IMR-90 (cell line): ENCODE measurements at regions not wholly inside any gene's neighbourhood (a gene's known extent, or its start where the extent isn't known, plus 50 kb on each side); places are given as distances from the start of the nearest gene placed in this dataset.
A peak's percentile ranks its signal among the peaks of the same experiment; 100 is the strongest.

ENCODE experiments used
- ATAC-seq: fragments of 200-7000 bp; cut with Tn5 transposase; 2 replicates; pipeline ENCODE4 v1.9.1; 2020; ENCODE audit warnings: low read depth, mild to moderate bottlenecking, moderate library complexity
- BruUV-seq: library from RNA; stranded (reverse); fragments of 400-500 nt; replicated peaks from 2 replicates; lab custom pipeline; 2021; lab: Mats Ljungman, UMichigan
- CTCF ChIA-PET: fragments of 300-600 bp; formaldehyde crosslinking; extraction: SDS; loops from one replicate; lab custom pipeline; 2021; ENCODE audit warnings: antibody characterized with exemption; lab: Yijun Ruan, JAX
- POLR2A ChIA-PET: fragments of 300-600 bp; sonication (Branson Sonifier 250); formaldehyde crosslinking; loops from one replicate; lab custom pipeline; 2022; ENCODE audit warnings: antibody characterized with exemption; ENCODE audit not compliant: unreplicated experiment; lab: Charles Lee
- DNase-seq: peaks from one replicate; pipeline ENCODE4 v3.0.0; 2013
- H2AFZ ChIP-seq: replicated peaks from 2 replicates; pipeline ENCODE3; 2013; ENCODE audit warnings: low read length, mild to moderate bottlenecking; ENCODE audit not compliant: poor library complexity
- H2AK5ac ChIP-seq: 2 replicates; pipeline ENCODE4 v1.6.1; 2013; ENCODE audit warnings: low read depth, low read length, inconsistent platforms
- H2AK9ac ChIP-seq: replicated peaks from 2 replicates; pipeline ENCODE3; 2013; ENCODE audit warnings: mild to moderate bottlenecking, low read depth, low read length, moderate library complexity; ENCODE audit not compliant: poor library complexity
- H2BK120ac ChIP-seq: 2 replicates; pipeline ENCODE4 v1.6.1; 2013; ENCODE audit warnings: low read depth, low read length, inconsistent platforms
- H2BK15ac ChIP-seq: 3 replicates; pipeline ENCODE4 v1.6.1; 2013; ENCODE audit warnings: low read depth, low read length, inconsistent platforms
- H2BK20ac ChIP-seq: 2 replicates; pipeline ENCODE4 v1.6.1; 2013; ENCODE audit warnings: low read depth, mild to moderate bottlenecking, inconsistent platforms, low read length, moderate library complexity
- H2BK5ac ChIP-seq: 2 replicates; pipeline ENCODE4 v1.6.1; 2013; ENCODE audit warnings: mild to moderate bottlenecking, low read depth, low read length, inconsistent platforms; ENCODE audit not compliant: poor library complexity, severe bottlenecking
- H3K14ac ChIP-seq: replicated peaks from 2 replicates; pipeline ENCODE4 v1.6.1; 2013; ENCODE audit warnings: low read depth, low read length, inconsistent platforms
- H3K18ac ChIP-seq: 2 replicates; pipeline ENCODE4 v1.6.1; 2013; ENCODE audit warnings: low read depth, low read length, control low read depth
- H3K23ac ChIP-seq: 2 replicates; pipeline ENCODE4 v1.6.1; 2013; ENCODE audit warnings: low read depth, low read length, inconsistent platforms
- H3K27ac ChIP-seq: 2 replicates; pipeline ENCODE4 v1.5.1; 2013; ENCODE audit warnings: mild to moderate bottlenecking, control low read depth, low read length; ENCODE audit not compliant: insufficient read depth
- H3K27me3 ChIP-seq: 2 replicates; pipeline ENCODE4 v1.6.1; 2013; ENCODE audit warnings: low read length; ENCODE audit not compliant: control insufficient read depth, insufficient read depth
- H3K36me3 ChIP-seq: 2 replicates; pipeline ENCODE4 v1.6.1; 2013; ENCODE audit warnings: low read length, mixed read lengths; ENCODE audit not compliant: control insufficient read depth, insufficient read depth
- H3K4ac ChIP-seq: 2 replicates; pipeline ENCODE4 v1.6.1; 2013; ENCODE audit warnings: low read depth, low read length, inconsistent platforms
- H3K4me1 ChIP-seq: 2 replicates; pipeline ENCODE4 v1.6.1; 2013; ENCODE audit warnings: low read length, mixed read lengths; ENCODE audit not compliant: control insufficient read depth, insufficient read depth
- H3K4me2 ChIP-seq: 2 replicates; pipeline ENCODE4 v1.6.1; 2013; ENCODE audit warnings: low read depth, mild to moderate bottlenecking, control low read depth, low read length, moderate library complexity
- H3K4me3 ChIP-seq: 2 replicates; pipeline ENCODE4 v1.5.1; 2013; ENCODE audit warnings: low read depth, mild to moderate bottlenecking, control low read depth, low read length, moderate library complexity; ENCODE audit not compliant: insufficient read depth
- H3K56ac ChIP-seq: 2 replicates; pipeline ENCODE4 v1.6.1; 2013; ENCODE audit warnings: low read length, inconsistent platforms; ENCODE audit not compliant: insufficient read depth; ENCODE audit errors: extremely low read depth
- H3K79me1 ChIP-seq, 2 experiments: 2 replicates each; pipeline ENCODE4 v1.6.1; 2013; ENCODE audit warnings: low read length in 2 of 2, inconsistent platforms in 1 of 2, low read depth in 1 of 2
- H3K9ac ChIP-seq: 2 replicates; pipeline ENCODE4 v1.6.1; 2013; ENCODE audit warnings: low read depth, low read length, control low read depth
- H3K9me1 ChIP-seq: 2 replicates; pipeline ENCODE4 v1.6.1; 2013; ENCODE audit warnings: low read length, inconsistent platforms; ENCODE audit not compliant: insufficient read depth
- H3K9me3 ChIP-seq: 2 replicates; pipeline ENCODE4 v1.6.1; 2013; ENCODE audit warnings: low read length; ENCODE audit not compliant: control insufficient read depth, insufficient read depth
- H4K20me1 ChIP-seq: 2 replicates; pipeline ENCODE4 v1.6.1; 2013; ENCODE audit warnings: low read length, inconsistent platforms; ENCODE audit not compliant: insufficient read depth
- H4K5ac ChIP-seq: 2 replicates; pipeline ENCODE4 v1.6.1; 2013; ENCODE audit warnings: mild to moderate bottlenecking, low read depth, low read length, control low read depth
- H4K8ac ChIP-seq, 2 experiments: 2 replicates each; pipeline ENCODE4 v1.6.1; 2013; ENCODE audit warnings: low read depth in 2 of 2, low read length in 2 of 2, control low read depth in 1 of 2, inconsistent platforms in 1 of 2
- H4K91ac ChIP-seq: 2 replicates; pipeline ENCODE4 v1.6.1; 2013; ENCODE audit warnings: low read depth, low read length, inconsistent platforms; ENCODE audit not compliant: insufficient read depth
- BHLHE40 ChIP-seq: fragments of 150-350 bp; IDR thresholded peaks from 2 replicates; pipeline ENCODE4 v1.6.1; 2016; ENCODE audit warnings: mild to moderate bottlenecking, low read depth, low read length
- CHD1 ChIP-seq: IDR thresholded peaks from 2 replicates; pipeline ENCODE4 v1.6.1; 2012; ENCODE audit warnings: low read depth, low read length, improper control_type of control experiment
- MXI1 ChIP-seq: IDR thresholded peaks from 2 replicates; pipeline ENCODE4 v1.6.1; 2012; ENCODE audit warnings: low read depth, mild to moderate bottlenecking, low read length, moderate library complexity, borderline replicate concordance
- RFX5 ChIP-seq: IDR thresholded peaks from 2 replicates; pipeline ENCODE4 v1.8.0; 2012; ENCODE audit warnings: low read depth, mild to moderate bottlenecking, low read length, moderate library complexity
- SMC3 ChIP-seq: fragments of 150-350 bp; IDR thresholded peaks from 2 replicates; pipeline ENCODE4 v1.6.1; 2016; ENCODE audit warnings: low read depth, mild to moderate bottlenecking, antibody characterized with exemption, low read length, moderate library complexity
- WGBS, 2 experiments: methylation state at CpG; one replicate each; pipeline versions ENCODE4 v1.1.5 to v1.1.7; 2013; ENCODE audit warnings: missing lambda C conversion rate in 2 of 2; ENCODE audit not compliant: insufficient read length in 1 of 2; ENCODE audit errors: extremely low coverage in 2 of 2; 5-methylcytosine and 5-hydroxymethylcytosine counted together
- dilution Hi-C: fragments of 300-500 bp; cut with HindIII; formaldehyde crosslinking; loops from one replicate; pipeline ENCODE4 v1.14.3; 2018; ENCODE audit warnings: low sequenced_read_pairs; ENCODE audit not compliant: unreplicated experiment
- in situ Hi-C: fragments of 300-500 bp; cut with MboI; formaldehyde crosslinking; loops from 3 replicates; pipeline ENCODE4 v1.14.3; 2019; ENCODE audit warnings: low sequenced_read_pairs, inconsistent platforms, mixed read lengths
- intact Hi-C: fragments of 100-400 bp; cut with micrococcal nuclease; formaldehyde crosslinking; loops from 2 replicates; pipeline ENCODE4 v1.10.0; 2022

GRCh38 chr21:16441789-16442188 is 712.0 kb downstream of the USP25 start:
- Histone ChIP-seq H2BK5ac (no peak overlapping the region), H4K91ac (no peak overlapping the region), H3K4ac (no peak overlapping the region), H3K4me1 (no peaks in the 10 kb centered on the region), H3K9me1 (no peaks in the 10 kb centered on the region), H3K36me3 (no peaks in the 10 kb centered on the region), H4K5ac (no peak overlapping the region), H2AK9ac (no peak overlapping the region), H3K56ac (no peak overlapping the region), H3K79me1 (no peaks in the 10 kb centered on the region), H3K4me2 (no peak overlapping the region), H2BK120ac (no peak overlapping the region), H2AFZ (no peak overlapping the region), H3K18ac (no peak overlapping the region), H3K9ac (no peak overlapping the region), H3K9me3 (no peaks in the 10 kb centered on the region), H4K8ac (no peak overlapping the region), H4K20me1 (no peaks in the 10 kb centered on the region), H2BK15ac (no peak overlapping the region), H3K27me3 (no peaks in the 10 kb centered on the region), H3K23ac (no peak overlapping the region), H3K27ac (no peak overlapping the region), H3K14ac (no peak overlapping the region), H2AK5ac (no peak overlapping the region), H2BK20ac (no peak overlapping the region), H3K4me3 (no peak overlapping the region)
- dilution Hi-C loops: no loop called here
- no TSS peak for BruUV-seq
- intact Hi-C loops: no loop called here
- DNase-seq (peak; percentile 26), ATAC-seq (peak; percentile 71)
- ChIA-PET POLR2A (no interaction called here), CTCF (no interaction called here)
- WGBS, 2 experiments: no CpG with 5 or more reads among the region's 1 CpG
- in situ Hi-C loops: no loop called here
- TF ChIP-seq MXI1: no peak
- no peak for TF ChIP-seq CHD1
- no peak for TF ChIP-seq BHLHE40
- no peak for TF ChIP-seq SMC3
- no peak for TF ChIP-seq RFX5
